GM18951 (cell line): ENCODE measurements at regions not wholly inside any gene's neighbourhood (a gene's known extent, or its start where the extent isn't known, plus 50 kb on each side); places are given as distances from the start of the nearest gene placed in this dataset.

Experiments used
- POLR2A ChIP-seq: IDR thresholded peaks from 4 replicates; pipeline ENCODE4 v1.6.1; 2011; ENCODE audit warnings: mild to moderate bottlenecking; ENCODE audit not compliant: insufficient read length, insufficient read depth; ENCODE audit errors: extremely low read depth
- in situ Hi-C: fragments of 300-500 bp; cut with MboI; formaldehyde crosslinking; loops from one replicate; pipeline ENCODE4 v1.12.0; 2022; ENCODE audit warnings: low sequenced_read_pairs, mixed read lengths, inconsistent platforms; ENCODE audit not compliant: unreplicated experiment

- in situ Hi-C loops, result no loop called here
- no peak for TF ChIP-seq POLR2A
These were observed 322.1 kb downstream of the EN1 start for GRCh38 chr2:118525346-118525745.

DNA sequence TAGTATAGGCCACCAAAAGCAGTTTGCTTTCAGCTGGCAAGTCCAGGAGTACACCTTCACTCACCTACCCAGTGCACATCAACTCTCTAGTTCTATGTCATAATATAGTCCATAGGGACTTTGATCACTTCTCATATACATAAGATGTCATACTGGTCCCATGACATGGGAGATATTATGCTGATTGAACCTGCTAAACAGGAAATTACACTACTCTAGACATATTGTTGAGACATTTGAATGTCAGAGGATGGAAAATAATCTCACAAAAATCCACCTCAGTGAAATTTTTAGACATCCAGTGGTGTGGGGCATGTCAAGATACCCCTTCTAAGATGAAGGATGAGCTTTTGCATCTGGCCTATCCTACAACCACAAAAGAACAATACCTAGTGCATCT lies 322.5 kb downstream of the EN1 start:
- no peak for TF ChIP-seq POLR2A
- in situ Hi-C loops, result no loop called here

DNA sequence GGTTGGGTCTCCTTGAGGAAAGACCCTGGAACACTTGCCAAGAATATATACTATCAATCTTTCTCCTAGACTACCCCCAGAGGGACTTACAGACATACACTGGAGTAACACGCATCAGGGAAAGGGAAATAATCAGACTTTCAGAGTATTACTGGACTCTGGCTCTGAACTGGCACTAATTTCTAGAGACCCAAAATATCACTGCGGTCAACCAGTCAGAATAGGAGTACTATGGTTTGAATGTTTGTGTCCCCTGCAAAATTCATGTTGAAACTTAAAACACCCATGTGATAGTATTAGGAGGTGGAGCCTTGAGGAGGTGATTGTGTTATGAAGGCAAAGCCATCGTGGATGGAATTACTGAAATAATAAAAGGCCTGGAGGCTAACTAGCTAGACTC lies 323.7 kb downstream of the EN1 start:
- no peak for TF ChIP-seq POLR2A
- in situ Hi-C loops, result no loop called here

DNA sequence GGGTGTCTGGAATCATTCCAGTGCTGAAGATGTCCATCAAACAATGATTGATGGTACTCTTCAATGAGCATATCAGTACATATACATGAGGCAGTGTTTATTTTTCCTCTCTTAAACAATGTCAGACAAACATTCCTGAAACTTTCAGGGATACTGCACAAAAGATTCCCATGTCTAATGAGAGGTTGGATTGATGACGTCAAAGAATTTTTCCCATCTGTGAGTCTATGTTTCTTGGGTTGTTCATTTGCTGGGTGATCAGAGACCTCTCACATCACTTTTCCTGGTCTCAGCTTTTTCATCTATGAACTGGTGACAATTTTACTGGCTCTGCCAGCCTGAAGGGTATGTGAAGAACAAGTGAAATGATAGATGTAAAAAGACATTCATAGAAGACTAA lies 325.5 kb downstream of the EN1 start:
- in situ Hi-C loops, result no loop called here
- no peak for TF ChIP-seq POLR2A

- in situ Hi-C loops, result no loop called here
- TF ChIP-seq POLR2A, result no peak
These were observed 326.2 kb downstream of the EN1 start for GRCh38 chr2:118521272-118521671.

- in situ Hi-C loops, result no loop called here
- TF ChIP-seq POLR2A, result no peak
These were observed 327.2 kb downstream of the EN1 start for GRCh38 chr2:118520246-118520645.

DNA sequence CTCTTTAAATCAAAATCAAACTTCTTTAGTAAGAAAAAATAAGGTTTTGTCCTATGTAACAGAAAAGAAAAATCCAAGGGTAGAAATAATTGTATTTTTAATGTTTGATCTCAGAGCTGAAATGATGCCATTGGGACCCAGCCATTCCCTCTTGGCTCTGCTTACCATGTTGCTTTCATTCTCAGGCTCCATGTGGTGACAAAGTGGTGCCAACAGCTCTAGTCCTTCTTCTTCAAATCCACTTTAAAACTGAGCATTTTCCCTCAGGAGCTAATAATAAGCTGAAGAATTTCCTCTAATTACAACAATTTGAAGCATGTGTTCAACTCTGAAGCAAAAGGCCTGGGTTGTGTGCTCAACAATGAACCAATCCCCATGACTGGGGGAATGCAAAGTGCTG lies 327.9 kb downstream of the EN1 start:
- no peak for TF ChIP-seq POLR2A
- in situ Hi-C loops, result no loop called here

DNA sequence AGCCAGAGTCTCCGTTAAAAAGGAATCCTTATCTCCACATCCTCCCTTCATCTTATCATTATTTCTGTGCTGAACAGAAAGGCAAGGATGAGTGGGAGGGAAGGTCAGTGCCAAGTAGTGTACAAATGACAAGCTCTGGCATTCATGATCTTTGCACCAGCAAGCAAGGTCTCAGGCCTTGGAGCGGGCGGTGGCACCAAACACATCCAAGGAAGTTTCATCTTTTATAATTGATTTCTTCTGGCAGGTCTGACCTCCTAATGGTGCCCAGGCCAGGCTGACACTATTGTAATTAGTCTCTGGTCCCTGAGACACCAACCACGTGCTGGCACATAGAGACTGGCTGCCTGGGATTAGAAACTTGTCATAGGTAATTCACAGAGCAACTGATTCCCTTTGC lies 336.6 kb downstream of the EN1 start:
- in situ Hi-C loops, result no loop called here
- TF ChIP-seq POLR2A, result no peak

DNA sequence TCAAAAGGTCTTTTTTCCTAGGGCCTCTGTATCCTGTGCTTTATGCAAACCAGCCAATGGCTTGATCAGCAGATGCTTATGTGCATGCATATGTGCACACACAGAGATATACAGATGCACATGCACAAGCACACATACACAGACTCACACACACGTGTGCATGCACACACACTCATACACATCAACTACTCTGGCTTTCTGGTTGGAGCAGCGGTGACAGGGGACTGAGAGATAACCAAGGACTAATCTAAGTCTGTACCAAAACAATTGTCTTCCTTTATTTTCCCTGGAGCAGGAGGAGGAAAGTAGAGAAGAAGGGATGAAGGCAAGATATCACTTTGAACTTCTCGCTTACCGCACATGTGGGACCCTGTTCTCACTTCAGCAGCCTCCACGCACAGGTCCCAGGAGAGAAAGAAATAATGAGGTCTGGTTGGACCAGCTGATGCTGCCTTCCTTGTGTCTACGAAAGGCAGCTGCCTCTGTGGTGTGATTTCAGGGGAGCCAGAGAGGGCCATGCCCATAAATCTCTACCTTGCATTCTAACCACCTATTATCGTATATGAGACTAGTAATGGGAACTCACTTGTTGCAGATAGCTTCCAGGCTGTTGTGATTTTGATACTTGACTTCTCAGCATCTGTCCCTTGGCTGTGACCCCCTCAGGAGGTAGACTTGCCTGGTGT lies 338.0 kb downstream of the EN1 start:
- in situ Hi-C loops, result no loop called here
- no peak for TF ChIP-seq POLR2A

- TF ChIP-seq POLR2A, result no peak
- in situ Hi-C loops, result no loop called here
These were observed 339.2 kb downstream of the EN1 start for GRCh38 chr2:118508282-118508681.

DNA sequence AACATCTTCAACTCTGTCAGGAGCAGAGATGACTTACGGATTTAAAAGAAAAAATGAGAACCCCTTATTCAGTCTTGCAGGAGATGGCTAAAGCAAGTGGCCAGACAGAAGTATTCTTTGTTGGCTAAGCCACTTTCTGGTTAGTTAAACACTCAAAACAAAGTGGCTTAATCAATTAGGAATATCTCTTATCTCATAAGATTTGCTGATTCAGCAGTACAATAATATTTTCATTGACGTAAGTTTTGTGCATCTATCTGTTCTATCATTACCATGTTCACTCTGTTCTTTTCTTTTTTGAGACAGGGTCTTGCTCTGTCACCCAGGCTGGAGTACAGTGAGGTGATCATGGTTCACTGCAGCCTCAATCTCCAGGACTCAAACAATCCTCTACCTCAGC lies 342.0 kb downstream of the EN1 start:
- in situ Hi-C loops, result no loop called here
- no peak for TF ChIP-seq POLR2A

DNA sequence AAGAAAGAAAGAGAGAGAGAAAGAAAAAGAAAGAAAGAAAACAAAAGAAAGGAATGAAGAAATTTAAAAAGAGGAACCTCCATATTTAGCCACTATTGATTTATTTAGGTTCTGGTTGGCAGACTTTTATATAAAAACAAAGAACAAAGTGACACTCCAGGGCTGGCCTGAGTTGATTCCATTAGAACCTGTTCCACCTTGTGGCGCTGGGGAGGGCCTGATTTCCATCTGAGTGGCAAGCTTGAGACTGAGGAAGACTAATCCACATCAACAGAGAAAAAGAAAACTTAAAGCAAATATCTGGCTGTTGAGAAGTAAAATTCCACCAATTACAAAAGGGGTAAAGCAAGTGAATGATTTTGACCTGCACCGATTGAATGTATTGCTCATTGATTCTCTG lies 345.3 kb downstream of the EN1 start:
- in situ Hi-C loops, result no loop called here
- TF ChIP-seq POLR2A, result no peak

GRCh38 chr2:118498943-118499342 lies 348.5 kb downstream of the EN1 start:
- in situ Hi-C loops, result no loop called here

GRCh38 chr2:118496870-118497611 lies 350.4 kb downstream of the EN1 start:
- in situ Hi-C loops, result no loop called here
- no peak for TF ChIP-seq POLR2A

More at GRCh38 chr2:118498943-118499342, 348.5 kb downstream of the EN1 start:
- TF ChIP-seq POLR2A, result no peak
